Muscle layer of duodenum (tissue), 2 donors: ENCODE measurements at regions not wholly inside any gene's neighbourhood (a gene's known extent, or its start where the extent isn't known, plus 50 kb on each side); places are given as distances from the start of the nearest gene placed in this dataset.

Experiments used
- H3K27ac ChIP-seq: one replicate; pipeline ENCODE4 v1.7.0; 2013; ENCODE audit warnings: mild to moderate bottlenecking, low read length
- H3K27me3 ChIP-seq: one replicate; pipeline ENCODE4 v1.7.0; 2013; ENCODE audit warnings: low read depth, mild to moderate bottlenecking, control low read depth, low read length
- H3K36me3 ChIP-seq, 2 donors: one replicate each; pipeline ENCODE4 v1.7.0; 2013; ENCODE audit warnings: low read length in 2 of 2, control low read depth in 1 of 2, mild to moderate bottlenecking in 1 of 2; ENCODE audit not compliant: insufficient read depth in 2 of 2, control insufficient read depth in 1 of 2
- H3K4me1 ChIP-seq, 2 donors: one replicate each; pipeline ENCODE4 v1.7.0; 2013; ENCODE audit warnings: low read length in 2 of 2, mild to moderate bottlenecking in 2 of 2, control low read depth in 1 of 2, moderate library complexity in 1 of 2; ENCODE audit not compliant: insufficient read depth in 2 of 2, control insufficient read depth in 1 of 2
- H3K4me3 ChIP-seq, 2 donors: one replicate each; pipeline ENCODE4 v1.7.0; 2013; ENCODE audit warnings: low read length in 2 of 2, low read depth in 1 of 2, mild to moderate bottlenecking in 1 of 2
- H3K9me3 ChIP-seq, 2 donors: one replicate each; pipeline ENCODE4 v1.7.0; 2013; ENCODE audit warnings: low read length in 2 of 2, control low read depth in 1 of 2, mild to moderate bottlenecking in 1 of 2; ENCODE audit not compliant: control insufficient read depth in 1 of 2
- donor health status: healthy.

DNA sequence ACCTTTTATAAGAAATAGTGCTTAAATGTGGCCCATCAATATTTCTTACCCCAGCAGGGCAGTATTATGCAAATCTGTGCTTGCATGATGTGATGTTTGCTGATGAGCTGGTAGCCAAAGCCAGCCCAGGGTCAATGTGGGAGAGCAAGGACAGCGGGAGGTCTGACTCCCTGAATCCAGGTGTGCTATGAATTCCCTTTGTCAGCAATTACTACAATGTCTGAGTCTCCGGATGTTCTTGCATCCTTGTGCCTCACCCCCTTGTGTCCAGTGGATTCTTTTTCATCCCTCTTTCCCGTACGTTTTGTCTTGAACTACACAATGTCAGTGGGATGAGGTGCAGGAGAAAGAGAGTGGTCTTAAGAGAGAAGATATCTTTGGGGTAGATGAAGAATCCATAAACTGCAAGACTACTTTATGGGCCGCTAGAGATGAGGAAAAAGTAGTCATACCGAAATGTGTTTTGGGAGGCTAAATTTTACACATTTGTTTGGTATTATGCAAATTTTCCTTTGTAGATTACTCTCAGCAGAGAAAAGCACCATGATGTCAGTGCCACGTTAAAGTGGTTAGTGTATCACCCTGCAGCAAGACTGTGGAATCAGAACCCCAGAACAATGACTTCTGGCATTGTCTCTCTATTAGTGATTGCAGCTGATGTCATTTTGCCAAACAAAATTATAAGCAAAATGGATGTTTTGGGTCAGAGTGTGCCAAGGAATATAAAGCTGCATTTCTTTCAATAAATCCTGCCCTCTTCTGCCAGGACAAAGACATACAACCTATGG, 53.5 kb upstream of the TSHZ3 start:
- Histone ChIP-seq H3K27me3 (no peaks in the 10 kb centered on the region), H3K36me3 (no peaks in the 10 kb centered on the region), H3K4me3 (no peak overlapping the region), H3K27ac (no peak overlapping the region), H3K9me3 (no peaks in the 10 kb centered on the region), H3K4me1 (no peaks in the 10 kb centered on the region)

DNA sequence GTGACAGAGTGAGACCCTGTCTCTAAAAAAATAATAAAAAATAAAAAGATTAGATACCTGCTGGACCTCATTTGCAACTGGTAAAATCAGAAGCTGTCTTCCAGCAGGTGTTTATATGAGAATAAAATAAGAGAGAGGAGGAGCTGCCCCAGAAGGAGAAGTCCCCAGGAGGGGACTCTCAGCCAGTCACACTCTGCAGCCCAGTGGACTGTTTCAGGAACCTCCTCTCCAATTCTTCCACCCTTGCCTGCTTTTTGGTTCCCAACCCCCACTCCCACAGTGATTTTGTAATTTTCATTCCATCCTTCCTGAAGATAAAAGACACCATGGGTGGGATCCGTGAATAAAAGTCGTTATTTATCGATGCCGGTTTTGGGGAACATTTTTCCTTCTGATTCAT, 56.9 kb upstream of the TSHZ3 start:
- H3K4me1 ChIP-seq: no peaks in the 10 kb centered on the region
- no peak overlapping the region for H3K4me3 ChIP-seq

DNA sequence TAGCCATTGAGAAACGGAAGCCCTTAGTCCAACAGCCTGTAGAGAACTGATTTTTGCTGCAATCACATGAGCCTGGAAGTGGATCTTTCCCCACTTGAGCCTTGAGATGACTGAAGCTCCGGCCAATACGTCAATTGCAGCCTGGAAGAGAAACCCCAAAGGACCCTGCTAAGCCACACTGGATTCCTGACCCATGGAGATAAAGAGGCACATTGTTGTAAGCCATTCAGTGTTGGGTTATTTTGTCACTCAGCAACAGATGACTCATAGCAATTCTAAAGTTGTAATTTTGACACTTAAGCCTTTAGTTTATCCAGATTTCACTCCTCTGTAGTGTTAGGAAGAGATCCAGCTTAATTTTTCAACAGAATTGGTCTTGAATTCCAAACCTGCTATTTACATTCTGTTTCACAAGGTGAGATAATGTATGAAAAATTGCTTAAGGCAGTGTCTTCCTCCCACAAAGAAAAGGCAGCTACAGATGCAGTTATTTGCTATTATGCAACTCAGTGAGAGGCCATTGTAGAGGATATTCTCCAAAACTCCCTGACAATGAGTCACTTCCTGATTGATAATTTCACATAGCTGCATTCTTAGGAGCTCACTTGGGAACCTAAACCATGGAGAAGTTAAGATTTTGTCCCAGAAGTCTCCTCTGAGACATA, 59.4 kb upstream of the TSHZ3 start:
- no peaks in the 10 kb centered on the region for H3K27me3 ChIP-seq
- H3K9me3 ChIP-seq: no peaks in the 10 kb centered on the region
- no peak overlapping the region for H3K27ac ChIP-seq
- H3K36me3 ChIP-seq: no peaks in the 10 kb centered on the region
- H3K4me1 ChIP-seq: no peaks in the 10 kb centered on the region
- no peak overlapping the region for H3K4me3 ChIP-seq

More for the DNA sequence above, 56.9 kb upstream of the TSHZ3 start:
- Histone ChIP-seq H3K36me3 (no peaks in the 10 kb centered on the region), H3K27me3 (no peaks in the 10 kb centered on the region), H3K9me3 (no peaks in the 10 kb centered on the region), H3K27ac (no peak overlapping the region)

DNA sequence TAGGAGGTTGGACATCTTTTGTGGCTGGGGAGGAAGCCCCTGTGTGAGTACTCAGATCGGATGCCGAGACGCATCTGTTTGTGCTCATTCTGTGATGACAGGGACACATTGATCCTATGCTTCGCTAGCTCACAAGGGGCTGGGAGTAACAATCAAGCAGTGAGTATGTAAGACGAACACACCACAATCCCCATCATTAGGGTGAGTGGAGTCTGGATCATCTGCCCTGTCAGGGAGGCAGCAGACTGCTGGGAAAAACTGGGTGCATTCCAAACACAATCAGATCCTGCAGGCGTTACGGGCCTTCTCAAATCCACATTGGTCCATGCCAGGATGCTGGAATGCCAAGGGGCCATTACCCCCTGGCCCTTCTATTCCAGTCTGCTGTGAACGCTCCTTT, 64.1 kb upstream of the TSHZ3 start:
- Histone ChIP-seq H3K4me3 (no peak overlapping the region), H3K4me1 (no peaks in the 10 kb centered on the region)

GRCh38 chr19:31415322-31415721, 66.1 kb upstream of the TSHZ3 start:
- no peak overlapping the region for H3K4me3 ChIP-seq
- no peaks in the 10 kb centered on the region for H3K36me3 ChIP-seq
- no peaks in the 10 kb centered on the region for H3K9me3 ChIP-seq
- no peaks in the 10 kb centered on the region for H3K4me1 ChIP-seq
- no peak overlapping the region for H3K27ac ChIP-seq
- H3K27me3 ChIP-seq: no peaks in the 10 kb centered on the region

More for the DNA sequence above, 64.1 kb upstream of the TSHZ3 start:
- H3K27me3 ChIP-seq: no peaks in the 10 kb centered on the region
- no peak overlapping the region for H3K27ac ChIP-seq
- no peaks in the 10 kb centered on the region for H3K36me3 ChIP-seq
- H3K9me3 ChIP-seq: no peaks in the 10 kb centered on the region

DNA sequence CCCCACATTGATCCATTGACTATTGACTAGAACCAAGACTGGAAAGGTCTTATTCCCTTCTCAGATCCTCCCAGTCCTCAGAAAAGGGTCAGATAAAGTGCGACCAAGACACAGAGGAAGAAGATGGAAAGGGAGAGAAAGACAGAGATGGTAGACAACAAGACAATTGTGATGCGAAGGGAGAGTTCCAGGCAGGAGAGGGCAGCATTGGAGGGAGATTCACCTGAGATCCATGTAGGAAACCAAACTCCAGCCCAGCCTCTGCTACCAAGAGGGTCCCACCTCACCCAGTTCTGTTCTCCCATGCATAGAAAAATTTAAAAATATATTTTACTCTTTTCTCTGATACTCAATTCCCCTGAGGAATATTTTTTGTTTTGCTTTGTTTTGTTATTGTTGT, 67.3 kb upstream of the TSHZ3 start:
- no peaks in the 10 kb centered on the region for H3K4me1 ChIP-seq
- no peaks in the 10 kb centered on the region for H3K36me3 ChIP-seq
- no peak overlapping the region for H3K27ac ChIP-seq
- H3K27me3 ChIP-seq: no peaks in the 10 kb centered on the region
- no peaks in the 10 kb centered on the region for H3K9me3 ChIP-seq
- H3K4me3 ChIP-seq: no peak overlapping the region

- H3K27me3 ChIP-seq: no peaks in the 10 kb centered on the region
- no peak overlapping the region for H3K27ac ChIP-seq
- no peak overlapping the region for H3K4me3 ChIP-seq
- H3K4me1 ChIP-seq: no peaks in the 10 kb centered on the region
- no peaks in the 10 kb centered on the region for H3K36me3 ChIP-seq
- no peaks in the 10 kb centered on the region for H3K9me3 ChIP-seq
Measured at GRCh38 chr19:31418055-31418454, 68.8 kb upstream of the TSHZ3 start.

DNA sequence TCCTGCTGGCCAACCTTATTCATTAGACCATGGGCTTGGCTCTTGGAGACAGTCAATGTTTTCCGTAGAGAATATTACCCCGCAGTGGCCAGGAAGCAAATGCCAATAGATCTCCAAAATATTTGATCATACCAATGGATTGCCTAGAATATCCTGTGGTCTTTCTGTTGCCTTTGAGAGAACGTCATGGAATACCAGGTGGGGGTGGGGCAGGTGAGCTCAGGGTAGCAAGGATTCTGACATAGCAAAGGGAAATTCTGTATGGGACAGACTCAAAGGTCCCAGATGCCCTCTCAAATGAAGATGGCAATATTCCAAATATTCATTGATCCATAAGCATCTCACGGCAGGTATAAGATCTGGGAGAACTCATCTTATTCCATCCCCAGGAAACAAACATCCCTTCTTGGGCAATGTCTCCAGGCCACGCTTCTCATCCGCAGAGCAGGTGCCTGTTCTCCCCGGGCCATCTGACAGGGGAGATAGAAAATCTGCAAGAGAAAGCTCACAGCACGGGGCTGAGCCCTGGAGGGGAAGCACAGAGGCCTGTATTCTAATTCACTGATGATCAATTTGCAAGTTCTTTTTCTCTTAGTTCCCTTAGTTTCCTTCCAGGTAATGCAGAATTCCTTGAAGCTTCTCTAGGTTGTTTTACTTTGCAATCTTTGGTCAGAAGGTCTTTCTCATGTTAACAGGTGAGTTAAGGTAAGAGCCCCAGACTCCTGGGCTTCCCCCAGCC, 69.6 kb upstream of the TSHZ3 start:
- Histone ChIP-seq H3K27ac (no peak overlapping the region), H3K4me1 (no peaks in the 10 kb centered on the region), H3K4me3 (no peak overlapping the region), H3K27me3 (no peaks in the 10 kb centered on the region), H3K36me3 (no peaks in the 10 kb centered on the region), H3K9me3 (no peaks in the 10 kb centered on the region)

- Histone ChIP-seq H3K27me3 (no peaks in the 10 kb centered on the region), H3K4me1 (no peaks in the 10 kb centered on the region), H3K4me3 (no peak overlapping the region), H3K9me3 (no peaks in the 10 kb centered on the region), H3K27ac (no peak overlapping the region), H3K36me3 (no peaks in the 10 kb centered on the region)
Measured at GRCh38 chr19:31419871-31420445, 70.7 kb upstream of the TSHZ3 start.

DNA sequence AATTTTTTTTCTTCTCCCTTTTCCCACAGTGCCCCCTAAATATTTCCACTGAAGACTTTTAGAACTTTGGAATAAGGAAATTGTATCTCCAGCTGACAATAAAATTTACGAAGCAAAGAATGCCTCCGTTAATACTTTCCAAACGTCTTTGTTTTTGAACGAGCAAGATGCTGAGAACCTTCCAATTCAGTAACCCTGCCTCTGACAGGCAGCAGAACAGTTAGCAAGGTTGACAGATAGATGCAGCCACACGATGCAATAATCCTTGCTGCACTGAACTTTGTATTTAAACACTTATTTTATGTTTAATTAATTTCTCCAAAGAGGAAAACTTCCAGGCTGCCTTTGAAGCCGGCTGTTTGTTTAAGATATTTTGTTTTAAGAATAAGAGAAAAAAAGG, 71.8 kb upstream of the TSHZ3 start:
- H3K9me3 ChIP-seq: no peaks in the 10 kb centered on the region
- H3K27me3 ChIP-seq: no peaks in the 10 kb centered on the region
- no peak overlapping the region for H3K27ac ChIP-seq
- no peaks in the 10 kb centered on the region for H3K4me1 ChIP-seq
- H3K36me3 ChIP-seq: no peaks in the 10 kb centered on the region
- no peak overlapping the region for H3K4me3 ChIP-seq

DNA sequence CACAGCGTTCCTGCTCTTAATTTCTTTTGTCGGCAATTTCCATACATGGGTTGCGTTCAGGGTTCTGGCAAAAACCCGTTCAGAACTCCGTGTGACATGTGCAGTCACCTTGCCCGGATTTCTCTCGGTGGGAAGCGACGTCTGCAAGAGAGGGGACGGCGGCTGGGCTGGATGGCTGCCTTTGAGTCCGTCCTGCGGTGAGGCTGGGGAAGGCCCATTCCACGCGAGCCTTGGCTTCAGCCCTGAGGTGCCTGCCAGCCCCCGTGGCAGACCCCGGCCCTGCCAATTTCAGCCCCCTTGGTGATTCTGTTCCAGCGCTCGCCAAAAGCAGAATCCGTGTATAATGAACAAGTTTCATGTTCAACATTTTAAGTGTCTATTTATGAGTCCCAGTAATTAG, 72.6 kb upstream of the TSHZ3 start:
- H3K9me3 ChIP-seq: no peaks in the 10 kb centered on the region
- H3K4me1 ChIP-seq: no peaks in the 10 kb centered on the region
- no peak overlapping the region for H3K27ac ChIP-seq
- H3K4me3 ChIP-seq: no peak overlapping the region
- no peaks in the 10 kb centered on the region for H3K36me3 ChIP-seq
- no peaks in the 10 kb centered on the region for H3K27me3 ChIP-seq
